IMR-90 (cell line): ENCODE measurements at regions not wholly inside any gene's neighbourhood (a gene's known extent, or its start where the extent isn't known, plus 50 kb on each side); places are given as distances from the start of the nearest gene placed in this dataset.

Experiments used
- ATAC-seq: fragments of 200-7000 bp; cut with Tn5 transposase; 2 replicates; pipeline ENCODE4 v1.9.1; 2020; ENCODE audit warnings: low read depth, mild to moderate bottlenecking, moderate library complexity
- BruUV-seq: library from RNA; stranded (reverse); fragments of 400-500 nt; replicated peaks from 2 replicates; lab custom pipeline; 2021; lab: Mats Ljungman, UMichigan
- CTCF ChIA-PET: fragments of 300-600 bp; formaldehyde crosslinking; extraction: SDS; loops from one replicate; lab custom pipeline; 2021; ENCODE audit warnings: antibody characterized with exemption; lab: Yijun Ruan, JAX
- POLR2A ChIA-PET: fragments of 300-600 bp; sonication (Branson Sonifier 250); formaldehyde crosslinking; loops from one replicate; lab custom pipeline; 2022; ENCODE audit warnings: antibody characterized with exemption; ENCODE audit not compliant: unreplicated experiment; lab: Charles Lee
- DNase-seq: peaks from one replicate; pipeline ENCODE4 v3.0.0; 2013
- H2AFZ ChIP-seq: replicated peaks from 2 replicates; pipeline ENCODE3; 2013; ENCODE audit warnings: low read length, mild to moderate bottlenecking; ENCODE audit not compliant: poor library complexity
- H2AK5ac ChIP-seq: 2 replicates; pipeline ENCODE4 v1.6.1; 2013; ENCODE audit warnings: low read depth, low read length, inconsistent platforms
- H2AK9ac ChIP-seq: replicated peaks from 2 replicates; pipeline ENCODE3; 2013; ENCODE audit warnings: mild to moderate bottlenecking, low read depth, low read length, moderate library complexity; ENCODE audit not compliant: poor library complexity
- H2BK120ac ChIP-seq: 2 replicates; pipeline ENCODE4 v1.6.1; 2013; ENCODE audit warnings: low read depth, low read length, inconsistent platforms
- H2BK15ac ChIP-seq: 3 replicates; pipeline ENCODE4 v1.6.1; 2013; ENCODE audit warnings: low read depth, low read length, inconsistent platforms
- H2BK20ac ChIP-seq: 2 replicates; pipeline ENCODE4 v1.6.1; 2013; ENCODE audit warnings: low read depth, mild to moderate bottlenecking, inconsistent platforms, low read length, moderate library complexity
- H2BK5ac ChIP-seq: 2 replicates; pipeline ENCODE4 v1.6.1; 2013; ENCODE audit warnings: mild to moderate bottlenecking, low read depth, low read length, inconsistent platforms; ENCODE audit not compliant: poor library complexity, severe bottlenecking
- H3K14ac ChIP-seq: replicated peaks from 2 replicates; pipeline ENCODE4 v1.6.1; 2013; ENCODE audit warnings: low read depth, low read length, inconsistent platforms
- H3K18ac ChIP-seq: 2 replicates; pipeline ENCODE4 v1.6.1; 2013; ENCODE audit warnings: low read depth, low read length, control low read depth
- H3K23ac ChIP-seq: 2 replicates; pipeline ENCODE4 v1.6.1; 2013; ENCODE audit warnings: low read depth, low read length, inconsistent platforms
- H3K27ac ChIP-seq: 2 replicates; pipeline ENCODE4 v1.5.1; 2013; ENCODE audit warnings: mild to moderate bottlenecking, control low read depth, low read length; ENCODE audit not compliant: insufficient read depth
- H3K27me3 ChIP-seq: 2 replicates; pipeline ENCODE4 v1.6.1; 2013; ENCODE audit warnings: low read length; ENCODE audit not compliant: control insufficient read depth, insufficient read depth
- H3K36me3 ChIP-seq: 2 replicates; pipeline ENCODE4 v1.6.1; 2013; ENCODE audit warnings: low read length, mixed read lengths; ENCODE audit not compliant: control insufficient read depth, insufficient read depth
- H3K4ac ChIP-seq: 2 replicates; pipeline ENCODE4 v1.6.1; 2013; ENCODE audit warnings: low read depth, low read length, inconsistent platforms
- H3K4me1 ChIP-seq: 2 replicates; pipeline ENCODE4 v1.6.1; 2013; ENCODE audit warnings: low read length, mixed read lengths; ENCODE audit not compliant: control insufficient read depth, insufficient read depth
- H3K4me2 ChIP-seq: 2 replicates; pipeline ENCODE4 v1.6.1; 2013; ENCODE audit warnings: low read depth, mild to moderate bottlenecking, control low read depth, low read length, moderate library complexity
- H3K4me3 ChIP-seq: 2 replicates; pipeline ENCODE4 v1.5.1; 2013; ENCODE audit warnings: low read depth, mild to moderate bottlenecking, control low read depth, low read length, moderate library complexity; ENCODE audit not compliant: insufficient read depth
- H3K56ac ChIP-seq: 2 replicates; pipeline ENCODE4 v1.6.1; 2013; ENCODE audit warnings: low read length, inconsistent platforms; ENCODE audit not compliant: insufficient read depth; ENCODE audit errors: extremely low read depth
- H3K79me1 ChIP-seq, 2 experiments: 2 replicates each; pipeline ENCODE4 v1.6.1; 2013; ENCODE audit warnings: low read length in 2 of 2, inconsistent platforms in 1 of 2, low read depth in 1 of 2
- H3K9ac ChIP-seq: 2 replicates; pipeline ENCODE4 v1.6.1; 2013; ENCODE audit warnings: low read depth, low read length, control low read depth
- H3K9me1 ChIP-seq: 2 replicates; pipeline ENCODE4 v1.6.1; 2013; ENCODE audit warnings: low read length, inconsistent platforms; ENCODE audit not compliant: insufficient read depth
- H3K9me3 ChIP-seq: 2 replicates; pipeline ENCODE4 v1.6.1; 2013; ENCODE audit warnings: low read length; ENCODE audit not compliant: control insufficient read depth, insufficient read depth
- H4K20me1 ChIP-seq: 2 replicates; pipeline ENCODE4 v1.6.1; 2013; ENCODE audit warnings: low read length, inconsistent platforms; ENCODE audit not compliant: insufficient read depth
- H4K5ac ChIP-seq: 2 replicates; pipeline ENCODE4 v1.6.1; 2013; ENCODE audit warnings: mild to moderate bottlenecking, low read depth, low read length, control low read depth
- H4K8ac ChIP-seq, 2 experiments: 2 replicates each; pipeline ENCODE4 v1.6.1; 2013; ENCODE audit warnings: low read depth in 2 of 2, low read length in 2 of 2, control low read depth in 1 of 2, inconsistent platforms in 1 of 2
- H4K91ac ChIP-seq: 2 replicates; pipeline ENCODE4 v1.6.1; 2013; ENCODE audit warnings: low read depth, low read length, inconsistent platforms; ENCODE audit not compliant: insufficient read depth
- BHLHE40 ChIP-seq: fragments of 150-350 bp; IDR thresholded peaks from 2 replicates; pipeline ENCODE4 v1.6.1; 2016; ENCODE audit warnings: mild to moderate bottlenecking, low read depth, low read length
- CEBPB ChIP-seq: IDR thresholded peaks from 2 replicates; pipeline ENCODE4 v1.6.1; 2012; ENCODE audit warnings: low read depth, low read length, improper control_type of control experiment
- CHD1 ChIP-seq: IDR thresholded peaks from 2 replicates; pipeline ENCODE4 v1.6.1; 2012; ENCODE audit warnings: low read depth, low read length, improper control_type of control experiment
- FOS ChIP-seq: fragments of 150-350 bp; IDR thresholded peaks from 2 replicates; pipeline ENCODE4 v1.6.1; 2016; ENCODE audit warnings: low read depth, low read length
- MAFK ChIP-seq: IDR thresholded peaks from 2 replicates; pipeline ENCODE4 v1.6.1; 2012; ENCODE audit warnings: low read depth, low read length, improper control_type of control experiment
- MAZ ChIP-seq: IDR thresholded peaks from 2 replicates; pipeline ENCODE4 v1.6.1; 2012; ENCODE audit warnings: low read depth, mild to moderate bottlenecking, low read length, improper control_type of control experiment, moderate library complexity, borderline replicate concordance
- MXI1 ChIP-seq: IDR thresholded peaks from 2 replicates; pipeline ENCODE4 v1.6.1; 2012; ENCODE audit warnings: low read depth, mild to moderate bottlenecking, low read length, moderate library complexity, borderline replicate concordance
- NFE2L2 ChIP-seq: fragments of 150-350 bp; IDR thresholded peaks from 2 replicates; pipeline ENCODE4 v1.6.1; 2016; ENCODE audit warnings: low read depth, mild to moderate bottlenecking, low read length
- POLR2A ChIP-seq: IDR thresholded peaks from 2 replicates; pipeline ENCODE4 v1.6.1; 2012; ENCODE audit warnings: mild to moderate bottlenecking, low read depth, low read length
- RAD21 ChIP-seq: IDR thresholded peaks from 2 replicates; pipeline ENCODE4 v1.6.1; 2012; ENCODE audit warnings: low read length, improper control_type of control experiment
- RCOR1 ChIP-seq: IDR thresholded peaks from 2 replicates; pipeline ENCODE4 v1.6.1; 2012; ENCODE audit warnings: mild to moderate bottlenecking, low read length, improper control_type of control experiment; ENCODE audit not compliant: insufficient replicate concordance
- RFX5 ChIP-seq: IDR thresholded peaks from 2 replicates; pipeline ENCODE4 v1.8.0; 2012; ENCODE audit warnings: low read depth, mild to moderate bottlenecking, low read length, moderate library complexity
- SMC3 ChIP-seq: fragments of 150-350 bp; IDR thresholded peaks from 2 replicates; pipeline ENCODE4 v1.6.1; 2016; ENCODE audit warnings: low read depth, mild to moderate bottlenecking, antibody characterized with exemption, low read length, moderate library complexity
- WGBS, 2 experiments: methylation state at CpG; one replicate each; pipeline versions ENCODE4 v1.1.5 to v1.1.7; 2013; ENCODE audit warnings: missing lambda C conversion rate in 2 of 2; ENCODE audit not compliant: insufficient read length in 1 of 2; ENCODE audit errors: extremely low coverage in 2 of 2; 5-methylcytosine and 5-hydroxymethylcytosine counted together
- dilution Hi-C: fragments of 300-500 bp; cut with HindIII; formaldehyde crosslinking; loops from one replicate; pipeline ENCODE4 v1.14.3; 2018; ENCODE audit warnings: low sequenced_read_pairs; ENCODE audit not compliant: unreplicated experiment
- in situ Hi-C: fragments of 300-500 bp; cut with MboI; formaldehyde crosslinking; loops from 3 replicates; pipeline ENCODE4 v1.14.3; 2019; ENCODE audit warnings: low sequenced_read_pairs, inconsistent platforms, mixed read lengths
- intact Hi-C: fragments of 100-400 bp; cut with micrococcal nuclease; formaldehyde crosslinking; loops from 2 replicates; pipeline ENCODE4 v1.10.0; 2022
- TF ChIP-seq, protein P1 (sequence below): fragments of 150-350 bp; IDR thresholded peaks from 2 replicates; pipeline ENCODE4 v1.6.1; 2016; ENCODE audit warnings: low read depth, mild to moderate bottlenecking, low read length, moderate library complexity, borderline replicate concordance
- TF ChIP-seq, protein P2 (sequence below): fragments of 150-350 bp; IDR thresholded peaks from 2 replicates; pipeline ENCODE4 v1.6.1; 2017; ENCODE audit warnings: mild to moderate bottlenecking, antibody characterized with exemption, low read length, low read depth
- TF ChIP-seq, protein P3 (sequence below): conservative IDR thresholded peaks from 2 replicates; pipeline ENCODE4 v1.5.1; 2012; ENCODE audit warnings: mild to moderate bottlenecking, low read depth, low read length, improper control_type of control experiment

- Histone ChIP-seq H3K4me3 (no peak overlapping the region), H2AK5ac (no peak overlapping the region), H2AK9ac (no peak overlapping the region), H2BK15ac (no peak overlapping the region), H3K27me3 (peaks cover 34% of the 10 kb centered on the region), H2BK20ac (no peak overlapping the region), H3K4ac (no peak overlapping the region), H3K9me1 (no peaks in the 10 kb centered on the region), H3K9ac (no peak overlapping the region), H4K5ac (no peak overlapping the region), H3K4me2 (no peak overlapping the region), H3K56ac (no peak overlapping the region), H3K36me3 (no peaks in the 10 kb centered on the region), H3K14ac (no peak overlapping the region), H2BK120ac (no peak overlapping the region), H4K91ac (no peak overlapping the region), H3K18ac (no peak overlapping the region), H3K27ac (no peak overlapping the region), H2BK5ac (no peak overlapping the region), H3K4me1 (peaks cover 3% of the 10 kb centered on the region; the same call in 1 of the 2 replicates), H4K20me1 (no peaks in the 10 kb centered on the region), H2AFZ (no peak overlapping the region), H3K79me1 (no peaks in the 10 kb centered on the region), H3K9me3 (no peaks in the 10 kb centered on the region), H3K23ac (no peak overlapping the region), H4K8ac (no peak overlapping the region)
- no TSS peak for BruUV-seq
- 100% methylated on average over 2 of the region's 9 CpGs; no CpG with 5 or more reads in 1 of the 2 experiments for WGBS, 2 experiments
- TF ChIP-seq FOS (no peak), BHLHE40 (no peak), RCOR1 (no peak), MAFK (no peak), SMC3 (no peak), MAZ (no peak), CEBPB (no peak), MXI1 (no peak), RFX5 (no peak), NFE2L2 (no peak), CHD1 (no peak), POLR2A (no peak), RAD21 (no peak)
- TF ChIP-seq, protein P1, sequence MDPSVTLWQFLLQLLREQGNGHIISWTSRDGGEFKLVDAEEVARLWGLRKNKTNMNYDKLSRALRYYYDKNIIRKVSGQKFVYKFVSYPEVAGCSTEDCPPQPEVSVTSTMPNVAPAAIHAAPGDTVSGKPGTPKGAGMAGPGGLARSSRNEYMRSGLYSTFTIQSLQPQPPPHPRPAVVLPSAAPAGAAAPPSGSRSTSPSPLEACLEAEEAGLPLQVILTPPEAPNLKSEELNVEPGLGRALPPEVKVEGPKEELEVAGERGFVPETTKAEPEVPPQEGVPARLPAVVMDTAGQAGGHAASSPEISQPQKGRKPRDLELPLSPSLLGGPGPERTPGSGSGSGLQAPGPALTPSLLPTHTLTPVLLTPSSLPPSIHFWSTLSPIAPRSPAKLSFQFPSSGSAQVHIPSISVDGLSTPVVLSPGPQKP, result no peak
- TF ChIP-seq, protein P2, sequence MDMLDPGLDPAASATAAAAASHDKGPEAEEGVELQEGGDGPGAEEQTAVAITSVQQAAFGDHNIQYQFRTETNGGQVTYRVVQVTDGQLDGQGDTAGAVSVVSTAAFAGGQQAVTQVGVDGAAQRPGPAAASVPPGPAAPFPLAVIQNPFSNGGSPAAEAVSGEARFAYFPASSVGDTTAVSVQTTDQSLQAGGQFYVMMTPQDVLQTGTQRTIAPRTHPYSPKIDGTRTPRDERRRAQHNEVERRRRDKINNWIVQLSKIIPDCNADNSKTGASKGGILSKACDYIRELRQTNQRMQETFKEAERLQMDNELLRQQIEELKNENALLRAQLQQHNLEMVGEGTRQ, result no peak
- TF ChIP-seq, protein P3, sequence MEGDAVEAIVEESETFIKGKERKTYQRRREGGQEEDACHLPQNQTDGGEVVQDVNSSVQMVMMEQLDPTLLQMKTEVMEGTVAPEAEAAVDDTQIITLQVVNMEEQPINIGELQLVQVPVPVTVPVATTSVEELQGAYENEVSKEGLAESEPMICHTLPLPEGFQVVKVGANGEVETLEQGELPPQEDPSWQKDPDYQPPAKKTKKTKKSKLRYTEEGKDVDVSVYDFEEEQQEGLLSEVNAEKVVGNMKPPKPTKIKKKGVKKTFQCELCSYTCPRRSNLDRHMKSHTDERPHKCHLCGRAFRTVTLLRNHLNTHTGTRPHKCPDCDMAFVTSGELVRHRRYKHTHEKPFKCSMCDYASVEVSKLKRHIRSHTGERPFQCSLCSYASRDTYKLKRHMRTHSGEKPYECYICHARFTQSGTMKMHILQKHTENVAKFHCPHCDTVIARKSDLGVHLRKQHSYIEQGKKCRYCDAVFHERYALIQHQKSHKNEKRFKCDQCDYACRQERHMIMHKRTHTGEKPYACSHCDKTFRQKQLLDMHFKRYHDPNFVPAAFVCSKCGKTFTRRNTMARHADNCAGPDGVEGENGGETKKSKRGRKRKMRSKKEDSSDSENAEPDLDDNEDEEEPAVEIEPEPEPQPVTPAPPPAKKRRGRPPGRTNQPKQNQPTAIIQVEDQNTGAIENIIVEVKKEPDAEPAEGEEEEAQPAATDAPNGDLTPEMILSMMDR, result no peak
- POLR2A ChIA-PET, result no interaction called here
- in situ Hi-C loops (no loop called here), dilution Hi-C loops (no loop called here), intact Hi-C loops (no loop called here)
- CTCF ChIA-PET, result no interaction called here
- ATAC-seq (no peak), DNase-seq (no peak)
Measured at GRCh38 chr2:235320326-235320725, 173.5 kb upstream of the AGAP1 start.
